HFFc6 (cell line): ENCODE measurements at regions not wholly inside any gene's neighbourhood (a gene's known extent, or its start where the extent isn't known, plus 50 kb on each side); places are given as distances from the start of the nearest gene placed in this dataset.
"Not testable (repeated sequence)": the region's sequence is repeated elsewhere in the genome, so short reads cannot be mapped to it uniquely, and the experiment has no call there.

ENCODE experiments used
- DNase-seq: peaks from one replicate; pipeline ENCODE4 v3.0.0-alpha.2; 2018
- H3K27ac Mint-ChIP-seq: 2 replicates; pipeline ENCODE4 v1.8.0; 2020; ENCODE audit warnings: mild to moderate bottlenecking, mixed read lengths
- H3K27me3 Mint-ChIP-seq: 2 replicates; pipeline ENCODE4 v1.8.0; 2021; ENCODE audit warnings: mild to moderate bottlenecking, moderate library complexity, mixed read lengths; ENCODE audit not compliant: insufficient read depth
- H3K36me3 Mint-ChIP-seq: 2 replicates; pipeline ENCODE4 v1.8.0; 2021; ENCODE audit warnings: low read depth, mixed read lengths
- H3K4me1 Mint-ChIP-seq: 2 replicates; pipeline ENCODE4 v1.8.0; 2020; ENCODE audit warnings: low read depth, mixed read lengths
- H3K4me3 Mint-ChIP-seq: 2 replicates; pipeline ENCODE4 v1.8.0; 2020; ENCODE audit warnings: mild to moderate bottlenecking, moderate library complexity, mixed read lengths
- H3K9me3 Mint-ChIP-seq: 2 replicates; pipeline ENCODE4 v1.8.0; 2020; ENCODE audit warnings: mild to moderate bottlenecking, mixed read lengths
- TF ChIP-seq, protein P1 (sequence below): fragments of 200-600 bp; sonication (generic); IDR thresholded peaks from 2 replicates; pipeline ENCODE4 v1.5.0; 2021; ENCODE audit warnings: antibody characterized with exemption, mild to moderate bottlenecking

DNA sequence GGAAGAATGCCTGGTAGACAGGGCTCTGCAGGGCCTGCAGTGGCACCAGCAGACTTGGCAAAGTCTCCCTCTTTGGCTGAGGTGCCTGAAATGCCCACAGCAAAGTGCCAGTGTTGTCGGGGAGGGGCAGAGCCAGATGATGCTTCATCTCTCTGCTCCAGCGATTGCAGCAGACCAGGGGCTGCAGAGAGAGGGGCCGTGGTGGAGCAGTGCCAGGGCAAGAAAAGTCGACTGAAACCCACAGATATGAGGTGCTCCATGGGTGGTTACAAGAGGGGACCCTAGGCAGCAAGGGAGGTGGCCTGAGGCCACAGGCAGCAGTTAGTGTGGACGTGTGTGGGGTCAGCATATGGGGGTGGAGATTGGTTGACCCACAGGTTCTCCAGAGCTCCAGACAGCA lies 123.5 kb upstream of the SHH start:
- TF ChIP-seq, protein P1, sequence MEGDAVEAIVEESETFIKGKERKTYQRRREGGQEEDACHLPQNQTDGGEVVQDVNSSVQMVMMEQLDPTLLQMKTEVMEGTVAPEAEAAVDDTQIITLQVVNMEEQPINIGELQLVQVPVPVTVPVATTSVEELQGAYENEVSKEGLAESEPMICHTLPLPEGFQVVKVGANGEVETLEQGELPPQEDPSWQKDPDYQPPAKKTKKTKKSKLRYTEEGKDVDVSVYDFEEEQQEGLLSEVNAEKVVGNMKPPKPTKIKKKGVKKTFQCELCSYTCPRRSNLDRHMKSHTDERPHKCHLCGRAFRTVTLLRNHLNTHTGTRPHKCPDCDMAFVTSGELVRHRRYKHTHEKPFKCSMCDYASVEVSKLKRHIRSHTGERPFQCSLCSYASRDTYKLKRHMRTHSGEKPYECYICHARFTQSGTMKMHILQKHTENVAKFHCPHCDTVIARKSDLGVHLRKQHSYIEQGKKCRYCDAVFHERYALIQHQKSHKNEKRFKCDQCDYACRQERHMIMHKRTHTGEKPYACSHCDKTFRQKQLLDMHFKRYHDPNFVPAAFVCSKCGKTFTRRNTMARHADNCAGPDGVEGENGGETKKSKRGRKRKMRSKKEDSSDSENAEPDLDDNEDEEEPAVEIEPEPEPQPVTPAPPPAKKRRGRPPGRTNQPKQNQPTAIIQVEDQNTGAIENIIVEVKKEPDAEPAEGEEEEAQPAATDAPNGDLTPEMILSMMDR: no peak
- Mint-ChIP-seq H3K27me3 (no peaks in the 10 kb centered on the region; the same call in 1 of the 2 replicates), H3K4me1 (no peaks in the 10 kb centered on the region), H3K27ac (no peak overlapping the region), H3K36me3 (peaks cover 14% of the 10 kb centered on the region), H3K9me3 (peaks cover 68% of the 10 kb centered on the region), H3K4me3 (no peak overlapping the region)
- no peak for DNase-seq

DNA sequence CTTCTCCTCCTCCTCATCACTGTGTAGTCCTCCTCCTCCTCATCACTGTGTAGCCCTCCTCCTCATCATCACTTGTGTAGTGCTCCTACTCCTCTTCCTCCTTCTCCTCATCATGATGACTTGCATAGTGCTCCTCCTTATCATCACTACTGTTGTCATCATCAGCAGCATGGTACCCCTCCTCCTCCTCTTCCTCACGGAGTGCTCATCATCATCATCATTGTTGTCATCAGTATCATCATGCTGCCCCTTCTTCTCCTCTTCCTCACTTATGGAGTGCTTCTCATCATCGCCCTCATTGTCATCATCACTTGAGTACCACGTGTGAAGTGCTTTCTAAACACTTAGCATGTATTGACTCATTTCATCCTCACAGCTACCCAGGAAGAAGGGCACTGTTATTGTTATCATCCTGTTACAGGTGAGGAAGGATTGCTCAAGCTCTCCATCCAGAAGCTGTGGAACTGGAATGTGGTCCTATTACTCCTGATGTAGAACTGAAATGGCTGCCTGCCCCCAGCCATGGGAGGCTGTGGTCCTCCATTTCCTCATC lies 122.8 kb upstream of the SHH start:
- Mint-ChIP-seq H3K27me3 (no peaks in the 10 kb centered on the region; the same call in 1 of the 2 replicates), H3K9me3 (peaks cover 68% of the 10 kb centered on the region), H3K4me3 (no peak overlapping the region), H3K4me1 (no peaks in the 10 kb centered on the region), H3K27ac (no peak overlapping the region), H3K36me3 (peaks cover 14% of the 10 kb centered on the region)
- TF ChIP-seq, protein P1: no peak
- DNase-seq: no peak

DNA sequence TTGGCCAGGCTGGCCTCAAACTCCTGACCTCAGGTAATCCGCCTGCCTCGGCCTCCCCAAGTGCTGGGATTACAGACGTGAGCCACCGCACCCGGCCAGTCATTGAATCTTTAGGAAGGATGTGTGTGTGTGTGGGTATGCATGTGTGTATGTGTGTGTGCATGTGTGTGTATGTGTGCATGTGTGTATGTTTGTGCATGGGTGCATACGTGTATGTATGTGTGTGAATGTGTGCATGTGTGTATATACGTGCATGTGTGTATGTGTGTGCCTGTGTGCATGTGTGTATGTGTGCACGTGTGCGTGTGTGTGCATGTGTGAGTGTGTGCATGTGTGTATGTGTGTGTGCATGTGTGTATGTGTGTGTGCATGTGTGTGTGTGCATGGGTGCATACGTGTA lies 120.1 kb upstream of the SHH start:
- Mint-ChIP-seq H3K36me3 (peaks cover 14% of the 10 kb centered on the region), H3K9me3 (peaks cover 61% of the 10 kb centered on the region)
- not testable (repeated sequence) for H3K27me3 Mint-ChIP-seq, H3K27ac Mint-ChIP-seq, H3K4me1 Mint-ChIP-seq, H3K4me3 Mint-ChIP-seq, DNase-seq

DNA sequence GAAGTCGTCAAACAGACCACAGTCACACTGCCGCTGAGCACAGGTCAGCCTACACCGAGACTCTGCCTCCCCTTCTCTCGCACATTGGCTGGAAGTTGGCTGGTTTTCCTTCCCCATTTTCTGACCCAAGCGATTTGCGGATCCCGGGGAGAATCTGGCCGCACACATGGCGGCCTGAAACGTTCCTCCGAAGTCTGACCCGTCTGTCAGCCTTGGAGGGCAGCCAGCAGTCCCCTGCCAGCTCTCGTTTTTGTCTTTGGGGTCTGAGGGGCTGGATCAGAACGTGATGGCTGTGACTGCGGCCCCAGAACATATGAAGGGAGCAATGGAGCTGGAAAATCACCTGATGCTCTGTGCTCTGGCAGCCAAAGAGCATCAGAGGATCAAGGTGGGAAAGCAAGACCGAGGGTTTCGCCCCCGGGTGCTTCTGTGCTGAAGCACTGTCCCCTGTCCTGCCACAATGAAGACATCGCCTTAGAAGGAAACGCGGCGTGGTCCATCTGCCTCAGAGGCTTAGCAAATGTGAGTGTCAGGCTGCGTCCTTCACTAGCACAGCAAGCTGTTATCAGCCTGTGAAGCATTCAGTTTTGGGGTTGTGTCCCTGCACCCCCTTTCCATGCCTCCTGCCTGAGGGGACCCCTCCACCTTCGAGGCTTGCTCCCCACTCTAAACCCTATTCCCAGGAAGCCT lies 119.3 kb upstream of the SHH start:
- no peak overlapping the region for H3K4me3 Mint-ChIP-seq
- H3K27ac Mint-ChIP-seq: no peak overlapping the region
- H3K9me3 Mint-ChIP-seq: peaks cover 63% of the 10 kb centered on the region
- H3K36me3 Mint-ChIP-seq: peaks cover 14% of the 10 kb centered on the region
- H3K27me3 Mint-ChIP-seq: no peaks in the 10 kb centered on the region; the same call in 1 of the 2 replicates
- no peaks in the 10 kb centered on the region for H3K4me1 Mint-ChIP-seq
- no peak for DNase-seq
- TF ChIP-seq, protein P1: no peak

DNA sequence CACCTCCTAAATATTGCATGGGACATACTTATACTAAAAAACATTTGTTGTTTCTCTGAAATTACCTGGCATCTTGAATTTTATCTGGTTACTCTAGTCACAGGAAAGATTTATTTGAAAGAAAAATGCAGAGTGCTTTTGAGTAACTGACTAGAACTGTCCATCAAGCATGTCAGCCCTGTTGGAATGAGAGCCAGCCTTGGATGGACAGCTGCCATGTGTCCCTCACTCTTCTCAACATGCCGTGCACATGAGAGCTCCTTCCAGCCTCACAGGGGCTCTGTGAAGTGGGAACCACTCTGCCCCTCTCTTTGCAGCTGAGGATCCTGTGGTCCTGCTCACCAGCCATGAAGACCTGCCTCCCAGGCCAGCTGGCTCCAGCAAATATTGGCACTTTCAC lies 118.3 kb upstream of the SHH start:
- Mint-ChIP-seq H3K27ac (no peak overlapping the region), H3K36me3 (peaks cover 14% of the 10 kb centered on the region), H3K4me1 (no peaks in the 10 kb centered on the region)

DNA sequence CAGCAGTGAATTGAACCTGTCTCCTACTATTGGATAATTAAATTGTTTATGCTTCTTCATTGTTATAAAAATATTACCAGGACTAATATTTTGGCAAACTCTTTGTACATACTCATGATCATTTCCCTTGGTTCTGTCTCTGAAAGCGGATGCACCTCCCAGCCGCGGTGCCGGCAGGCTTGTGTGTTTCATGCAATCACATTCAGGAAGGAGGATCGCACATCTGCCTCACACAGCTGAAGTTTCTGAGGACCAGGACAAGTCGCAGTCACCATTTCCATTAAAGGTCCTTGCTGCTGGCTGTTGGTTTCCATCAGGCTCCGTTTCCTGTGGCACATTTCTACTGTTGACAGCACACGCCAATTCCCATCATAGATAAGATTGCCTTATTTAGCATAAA lies 117.8 kb upstream of the SHH start:
- Mint-ChIP-seq H3K4me1 (no peaks in the 10 kb centered on the region), H3K4me3 (no peak overlapping the region), H3K9me3 (peaks cover 69% of the 10 kb centered on the region), H3K27me3 (no peaks in the 10 kb centered on the region; the same call in 1 of the 2 replicates), H3K27ac (no peak overlapping the region), H3K36me3 (peaks cover 11% of the 10 kb centered on the region)
- TF ChIP-seq, protein P1: no peak
- DNase-seq: no peak

More for the DNA sequence above, 118.3 kb upstream of the SHH start:
- H3K27me3 Mint-ChIP-seq: no peaks in the 10 kb centered on the region; the same call in 1 of the 2 replicates
- peaks cover 68% of the 10 kb centered on the region for H3K9me3 Mint-ChIP-seq
- TF ChIP-seq, protein P1: no peak
- no peak for DNase-seq
- H3K4me3 Mint-ChIP-seq: no peak overlapping the region
